Brain microvascular endothelial cell (primary cell): ENCODE measurements at regions not wholly inside any gene's neighbourhood (a gene's known extent, or its start where the extent isn't known, plus 50 kb on each side); places are given as distances from the start of the nearest gene placed in this dataset.

Experiments
- DNase-seq: peaks from one replicate; pipeline ENCODE4 v3.0.0-alpha.2; 2020
- H3K27ac ChIP-seq: fragments of 250-450 bp; sonication (Bioruptor Pico); 2 replicates; pipeline ENCODE4 v1.5.1; 2020; ENCODE audit warnings: mild to moderate bottlenecking, moderate library complexity
- H3K27me3 ChIP-seq: fragments of 250-450 bp; sonication (Bioruptor Pico); replicated peaks from 2 replicates; pipeline ENCODE4 v1.5.1; 2020; ENCODE audit warnings: mild to moderate bottlenecking
- H3K36me3 ChIP-seq: fragments of 250-450 bp; sonication (Bioruptor Pico); replicated peaks from 2 replicates; pipeline ENCODE4 v1.5.1; 2020; ENCODE audit warnings: mild to moderate bottlenecking
- H3K4me3 ChIP-seq: 2 replicates; pipeline ENCODE4 v1.5.1; 2011; ENCODE audit warnings: low read depth, mild to moderate bottlenecking, control low read depth, low read length, moderate library complexity
- in situ Hi-C: cut with HindIII; loops from 2 replicates; pipeline ENCODE4 v1.10.0; 2017; ENCODE audit warnings: low sequenced_read_pairs, low pct_ligation_motif_present
- TF ChIP-seq, protein P1 (sequence below): IDR thresholded peaks from 2 replicates; pipeline ENCODE4 v1.5.1; 2011; ENCODE audit warnings: low read depth, mild to moderate bottlenecking, moderate library complexity, low read length, control low read depth, inconsistent platforms; ENCODE audit errors: missing control alignments

DNA sequence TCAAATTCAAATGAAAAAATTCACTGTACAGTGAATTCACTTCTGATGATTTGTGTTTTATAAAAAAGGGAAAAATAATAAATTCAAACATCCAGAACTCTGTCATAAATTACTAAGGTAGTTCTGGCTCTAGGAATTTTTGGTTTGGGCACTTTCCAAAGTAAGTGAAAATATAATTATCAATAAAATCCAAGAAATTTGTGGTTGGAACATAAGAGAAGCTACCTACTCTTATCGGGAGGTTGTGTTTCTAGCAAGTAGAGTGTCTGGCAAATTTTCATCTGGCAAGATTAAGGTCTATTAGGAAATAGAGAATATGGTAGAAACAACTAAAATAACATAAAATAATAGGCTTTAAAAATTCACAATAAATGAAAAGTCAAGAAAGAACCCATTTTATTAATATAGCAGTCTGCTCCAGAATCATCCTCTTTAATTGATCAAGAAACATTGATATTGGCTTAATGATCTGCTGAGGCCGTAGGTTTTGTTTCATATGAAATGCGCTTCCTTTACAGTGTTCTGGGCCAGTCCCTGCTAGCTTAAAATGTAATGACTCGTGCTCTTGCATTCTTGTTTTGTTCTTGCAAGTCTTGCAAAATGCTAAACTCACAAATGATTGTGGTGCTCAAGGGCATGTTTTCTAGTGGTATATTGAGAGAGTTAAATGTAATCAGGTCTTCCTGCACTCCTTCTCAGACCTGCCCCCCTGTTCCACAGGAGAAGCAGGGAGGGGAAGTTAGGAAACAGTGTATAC lies 331.4 kb downstream of the RAPGEF2 start:
- in situ Hi-C loops, result no loop called here
- TF ChIP-seq, protein P1, sequence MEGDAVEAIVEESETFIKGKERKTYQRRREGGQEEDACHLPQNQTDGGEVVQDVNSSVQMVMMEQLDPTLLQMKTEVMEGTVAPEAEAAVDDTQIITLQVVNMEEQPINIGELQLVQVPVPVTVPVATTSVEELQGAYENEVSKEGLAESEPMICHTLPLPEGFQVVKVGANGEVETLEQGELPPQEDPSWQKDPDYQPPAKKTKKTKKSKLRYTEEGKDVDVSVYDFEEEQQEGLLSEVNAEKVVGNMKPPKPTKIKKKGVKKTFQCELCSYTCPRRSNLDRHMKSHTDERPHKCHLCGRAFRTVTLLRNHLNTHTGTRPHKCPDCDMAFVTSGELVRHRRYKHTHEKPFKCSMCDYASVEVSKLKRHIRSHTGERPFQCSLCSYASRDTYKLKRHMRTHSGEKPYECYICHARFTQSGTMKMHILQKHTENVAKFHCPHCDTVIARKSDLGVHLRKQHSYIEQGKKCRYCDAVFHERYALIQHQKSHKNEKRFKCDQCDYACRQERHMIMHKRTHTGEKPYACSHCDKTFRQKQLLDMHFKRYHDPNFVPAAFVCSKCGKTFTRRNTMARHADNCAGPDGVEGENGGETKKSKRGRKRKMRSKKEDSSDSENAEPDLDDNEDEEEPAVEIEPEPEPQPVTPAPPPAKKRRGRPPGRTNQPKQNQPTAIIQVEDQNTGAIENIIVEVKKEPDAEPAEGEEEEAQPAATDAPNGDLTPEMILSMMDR, result no peak
- Histone ChIP-seq H3K4me3 (no peak overlapping the region), H3K27ac (no peak overlapping the region), H3K27me3 (no peaks in the 10 kb centered on the region), H3K36me3 (no peaks in the 10 kb centered on the region)
- no peak for DNase-seq

DNA sequence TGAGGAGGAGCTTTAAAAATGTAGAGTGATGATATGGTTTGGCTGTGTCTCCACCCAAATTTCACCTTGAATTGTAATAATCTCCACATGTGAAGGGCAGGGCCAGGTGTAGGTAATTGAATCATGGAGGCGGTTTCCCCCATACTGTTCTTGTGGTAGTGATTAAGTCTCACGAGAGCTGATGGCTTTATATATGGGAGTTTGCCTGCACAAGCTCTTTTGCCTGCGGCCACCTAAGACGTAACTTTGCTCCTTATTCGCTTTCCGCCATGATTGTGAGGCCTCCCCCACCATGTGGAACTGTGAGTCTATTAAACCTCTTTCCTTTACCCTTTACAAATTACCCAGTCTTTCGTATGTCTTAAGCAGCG lies 332.0 kb downstream of the RAPGEF2 start:
- TF ChIP-seq, protein P1, result no peak
- Histone ChIP-seq H3K36me3 (no peaks in the 10 kb centered on the region), H3K27ac (no peak overlapping the region), H3K27me3 (no peaks in the 10 kb centered on the region), H3K4me3 (no peak overlapping the region)
- in situ Hi-C loops, result no loop called here
- DNase-seq, result no peak

DNA sequence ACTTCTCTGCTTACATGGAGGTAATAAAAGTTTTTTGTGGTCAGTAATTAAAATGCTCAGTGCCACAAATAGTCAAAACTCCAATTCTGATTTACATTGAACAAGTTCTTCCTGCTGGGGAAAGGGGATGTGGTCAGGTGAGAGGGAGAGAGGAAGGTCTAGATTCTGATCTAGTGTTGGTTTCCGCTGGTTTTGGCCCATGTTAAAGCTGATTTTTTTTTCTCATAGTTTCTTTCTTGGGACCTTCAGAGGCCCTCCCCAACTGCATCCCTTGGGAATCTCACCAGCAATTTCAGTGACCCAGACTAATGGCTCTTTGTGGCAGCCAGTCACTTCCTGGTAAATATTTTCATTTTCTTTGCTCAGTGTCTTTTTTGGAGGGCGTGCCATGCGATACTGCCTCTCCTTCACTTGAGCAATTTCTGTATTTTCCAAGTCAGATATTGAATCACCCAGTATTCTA lies 332.7 kb downstream of the RAPGEF2 start:
- no peaks in the 10 kb centered on the region for H3K36me3 ChIP-seq
- in situ Hi-C loops, result no loop called here
- TF ChIP-seq, protein P1, result no peak
- H3K27ac ChIP-seq, result peak overlapping the region; percentile 34
- H3K27me3 ChIP-seq, result no peaks in the 10 kb centered on the region
- DNase-seq, result peak; percentile 54
- no peak overlapping the region for H3K4me3 ChIP-seq

DNA sequence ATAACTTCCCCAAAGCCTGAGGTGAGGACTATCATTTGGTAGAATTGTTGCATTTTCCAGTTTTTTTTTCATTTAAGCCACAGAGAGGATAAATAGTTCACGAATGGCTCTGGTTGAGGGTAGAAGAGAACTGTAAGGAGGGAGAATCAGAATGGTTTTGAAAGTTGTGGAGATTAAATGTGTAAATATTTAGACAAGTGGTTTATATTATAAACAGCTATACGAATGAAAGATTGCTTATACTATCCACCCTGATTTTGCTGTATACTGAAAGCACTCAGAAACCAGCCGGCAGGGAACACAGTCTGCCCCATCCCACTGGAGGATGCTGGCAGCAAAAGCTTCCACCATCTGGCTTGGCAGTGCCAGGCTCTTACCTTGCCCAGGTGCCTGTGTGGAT lies 341.1 kb downstream of the RAPGEF2 start:
- in situ Hi-C loops, result no loop called here
- no peak for DNase-seq
- Histone ChIP-seq H3K27ac (no peak overlapping the region), H3K36me3 (no peaks in the 10 kb centered on the region), H3K4me3 (no peak overlapping the region), H3K27me3 (no peaks in the 10 kb centered on the region)
- TF ChIP-seq, protein P1, result no peak

DNA sequence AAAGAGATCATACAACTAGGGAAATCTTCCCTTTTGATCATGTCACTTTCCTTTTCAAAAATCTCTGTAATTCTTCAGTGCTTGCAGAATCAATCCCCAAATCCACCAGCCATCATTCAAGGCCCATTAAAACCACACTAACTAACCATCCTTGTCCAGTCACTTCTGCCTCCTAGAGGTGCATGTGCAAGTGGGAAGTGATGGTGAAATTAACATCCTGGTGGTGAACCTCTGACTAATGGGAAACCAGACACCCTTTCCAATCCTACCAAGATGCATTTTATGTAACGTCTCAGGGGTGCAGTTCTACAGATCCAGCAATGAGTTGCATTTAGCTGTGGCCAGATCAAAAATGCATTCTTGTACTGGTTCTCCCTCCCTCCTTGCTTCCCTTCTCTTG lies 341.8 kb downstream of the RAPGEF2 start:
- Histone ChIP-seq H3K4me3 (no peak overlapping the region), H3K36me3 (no peaks in the 10 kb centered on the region), H3K27ac (no peak overlapping the region), H3K27me3 (no peaks in the 10 kb centered on the region)
- DNase-seq, result peak; percentile 20
- in situ Hi-C loops, result no loop called here
- TF ChIP-seq, protein P1, result peak; percentile 48

DNA sequence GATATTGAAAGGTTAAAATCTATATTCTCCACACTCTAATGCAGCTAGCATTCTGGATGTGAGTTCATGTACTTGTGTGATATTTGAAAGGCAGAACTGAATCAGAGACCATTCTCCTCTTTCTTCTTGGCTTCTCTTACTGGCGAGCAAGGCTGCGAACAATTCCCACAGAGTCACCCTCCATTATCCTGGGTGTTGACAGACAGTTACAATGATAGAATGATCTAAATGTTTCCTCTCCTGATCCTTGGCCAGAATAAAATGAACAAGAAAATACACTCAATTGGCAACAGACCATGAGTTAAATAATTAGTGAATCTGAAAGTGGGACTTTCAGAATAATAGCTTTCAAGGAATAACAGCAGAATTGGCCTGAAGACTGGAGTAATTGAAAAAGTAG lies 342.8 kb downstream of the RAPGEF2 start:
- in situ Hi-C loops, result no loop called here
- Histone ChIP-seq H3K4me3 (no peak overlapping the region), H3K27ac (no peak overlapping the region), H3K27me3 (no peaks in the 10 kb centered on the region), H3K36me3 (no peaks in the 10 kb centered on the region)
- TF ChIP-seq, protein P1, result no peak
- DNase-seq, result no peak
